Neural crest cell (in vitro differentiated cells): ENCODE measurements at regions not wholly inside any gene's neighbourhood (a gene's known extent, or its start where the extent isn't known, plus 50 kb on each side); places are given as distances from the start of the nearest gene placed in this dataset.

Experiments used
- DNase-seq: peaks from one replicate; pipeline ENCODE4 v3.0.0; 2021; ENCODE audit warnings: low read depth, mixed read lengths, low spot score
- H3K27ac Mint-ChIP-seq: one replicate; pipeline ENCODE4 v1.8.0; 2021; ENCODE audit warnings: mild to moderate bottlenecking, mixed read lengths; ENCODE audit not compliant: unreplicated experiment
- H3K27me3 Mint-ChIP-seq: 2 replicates; pipeline ENCODE4 v1.8.0; 2021; ENCODE audit warnings: low read depth, mild to moderate bottlenecking, mixed read lengths
- H3K36me3 Mint-ChIP-seq: 2 replicates; pipeline ENCODE4 v1.8.0; 2021; ENCODE audit warnings: low read depth, mild to moderate bottlenecking, mixed read lengths
- H3K4me1 Mint-ChIP-seq: 2 replicates; pipeline ENCODE4 v1.8.0; 2021; ENCODE audit warnings: mixed read lengths
- H3K4me3 Mint-ChIP-seq: one replicate; pipeline ENCODE4 v1.8.0; 2021; ENCODE audit warnings: mild to moderate bottlenecking, mixed read lengths
- H3K9me3 Mint-ChIP-seq: 2 replicates; pipeline ENCODE4 v1.8.0; 2021; ENCODE audit warnings: mixed read lengths
- CTCF ChIP-seq: fragments of 200-600 bp; sonication (generic); conservative IDR thresholded peaks from 2 replicates; pipeline ENCODE4 v1.5.0; 2021; ENCODE audit warnings: antibody characterized with exemption, mild to moderate bottlenecking

GRCh38 chr13:84812078-84812477, 929.8 kb upstream of the SLITRK1 start:
- H3K36me3 Mint-ChIP-seq = no peaks in the 10 kb centered on the region
- no peak overlapping the region for H3K27ac Mint-ChIP-seq
- H3K4me1 Mint-ChIP-seq = peaks cover 11% of the 10 kb centered on the region
- H3K27me3 Mint-ChIP-seq = no peaks in the 10 kb centered on the region
- H3K4me3 Mint-ChIP-seq = no peak overlapping the region
- TF ChIP-seq CTCF = no peak
- DNase-seq = no peak
- no peaks in the 10 kb centered on the region for H3K9me3 Mint-ChIP-seq

GRCh38 chr13:84810781-84811180, 928.5 kb upstream of the SLITRK1 start:
- no peak for DNase-seq
- no peak overlapping the region for H3K4me3 Mint-ChIP-seq
- no peaks in the 10 kb centered on the region for H3K9me3 Mint-ChIP-seq
- H3K27me3 Mint-ChIP-seq = no peaks in the 10 kb centered on the region
- H3K27ac Mint-ChIP-seq = no peak overlapping the region
- H3K4me1 Mint-ChIP-seq = peaks cover 11% of the 10 kb centered on the region
- TF ChIP-seq CTCF = no peak
- no peaks in the 10 kb centered on the region for H3K36me3 Mint-ChIP-seq

GRCh38 chr13:84802073-84802472, 919.8 kb upstream of the SLITRK1 start:
- H3K27ac Mint-ChIP-seq = no peak overlapping the region
- H3K27me3 Mint-ChIP-seq = no peaks in the 10 kb centered on the region
- no peaks in the 10 kb centered on the region for H3K36me3 Mint-ChIP-seq
- no peaks in the 10 kb centered on the region for H3K9me3 Mint-ChIP-seq
- TF ChIP-seq CTCF = no peak
- no peak for DNase-seq
- H3K4me1 Mint-ChIP-seq = no peaks in the 10 kb centered on the region
- no peak overlapping the region for H3K4me3 Mint-ChIP-seq

GRCh38 chr13:84784443-84785153, 902.3 kb upstream of the SLITRK1 start:
- no peak for DNase-seq
- Mint-ChIP-seq H3K9me3 (peaks cover 4% of the 10 kb centered on the region), H3K27ac (no peak overlapping the region), H3K4me1 (no peaks in the 10 kb centered on the region), H3K27me3 (no peaks in the 10 kb centered on the region), H3K4me3 (no peak overlapping the region), H3K36me3 (no peaks in the 10 kb centered on the region)
- TF ChIP-seq CTCF = no peak

GRCh38 chr13:84777316-84777715, 895.0 kb upstream of the SLITRK1 start:
- no peaks in the 10 kb centered on the region for H3K36me3 Mint-ChIP-seq
- H3K9me3 Mint-ChIP-seq = no peaks in the 10 kb centered on the region
- no peak for DNase-seq
- no peaks in the 10 kb centered on the region for H3K27me3 Mint-ChIP-seq
- TF ChIP-seq CTCF = no peak
- no peaks in the 10 kb centered on the region for H3K4me1 Mint-ChIP-seq
- no peak overlapping the region for H3K4me3 Mint-ChIP-seq
- H3K27ac Mint-ChIP-seq = no peak overlapping the region
